KOPT-K1 (cell line): ENCODE measurements at regions not wholly inside any gene's neighbourhood (a gene's known extent, or its start where the extent isn't known, plus 50 kb on each side); places are given as distances from the start of the nearest gene placed in this dataset.

Source experiments
- H3K27ac ChIP-seq: fragments of 200-600 bp; sonication (generic); 2 replicates; pipeline ENCODE4 v1.5.1; 2016; ENCODE audit warnings: antibody characterized with exemption, mild to moderate bottlenecking, low read depth, low read length; ENCODE audit not compliant: poor library complexity, severe bottlenecking
- H3K36me3 ChIP-seq: fragments of 200-600 bp; sonication (generic); 2 replicates; pipeline ENCODE4 v1.5.1; 2017; ENCODE audit warnings: antibody characterized with exemption, mild to moderate bottlenecking, low read length, moderate library complexity; ENCODE audit not compliant: insufficient read depth
- H3K9me3 ChIP-seq: fragments of 200-600 bp; sonication (generic); 2 replicates; pipeline ENCODE4 v1.5.1; 2017; ENCODE audit warnings: antibody characterized with exemption, low read length, mild to moderate bottlenecking; ENCODE audit not compliant: insufficient read depth, poor library complexity, severe bottlenecking

- Histone ChIP-seq H3K9me3 (no peaks in the 10 kb centered on the region), H3K27ac (no peak overlapping the region)
Measured at GRCh38 chr18:34094148-34094547, 130.6 kb downstream of the NOL4 start.

DNA sequence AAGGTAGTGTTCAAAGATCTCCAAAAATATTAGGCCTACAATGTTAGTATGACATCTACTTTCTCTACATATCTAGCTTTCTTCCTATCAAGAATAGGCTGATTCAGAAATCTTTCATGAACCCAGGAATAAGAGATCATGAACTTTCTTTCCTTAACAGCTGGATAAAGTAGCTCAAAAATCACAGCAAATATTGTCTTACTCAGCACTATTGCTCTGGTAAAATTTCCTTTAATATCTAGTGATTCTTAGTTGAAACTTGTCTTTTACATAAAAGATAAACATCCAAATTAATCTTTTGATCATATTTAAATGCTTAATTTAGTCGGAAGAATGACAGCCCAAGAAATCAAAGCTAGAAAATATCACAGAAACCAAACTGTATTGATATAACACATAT lies 131.9 kb downstream of the NOL4 start:
- H3K9me3 ChIP-seq, result no peaks in the 10 kb centered on the region
- H3K27ac ChIP-seq, result no peak overlapping the region
- no peaks in the 10 kb centered on the region for H3K36me3 ChIP-seq

More at GRCh38 chr18:34094148-34094547, 130.6 kb downstream of the NOL4 start:
- H3K36me3 ChIP-seq, result no peaks in the 10 kb centered on the region

DNA sequence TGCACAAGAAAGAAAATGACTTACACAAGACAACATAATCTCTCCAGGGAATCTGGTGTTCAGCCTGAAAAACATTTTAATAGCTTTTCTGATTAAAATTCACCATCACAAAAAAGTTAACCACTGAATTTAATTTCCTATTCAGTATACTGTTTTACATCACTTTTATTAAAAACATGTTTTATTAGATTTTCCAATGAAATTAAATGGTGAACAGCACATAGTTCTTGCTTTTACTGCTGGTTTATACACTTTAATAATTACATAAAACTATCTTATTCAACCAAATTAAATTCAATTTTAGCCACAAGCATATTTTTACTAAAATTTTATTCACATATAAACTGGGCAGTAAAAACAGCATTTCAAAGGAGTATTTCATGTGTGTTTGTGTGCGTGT lies 138.3 kb downstream of the NOL4 start:
- H3K36me3 ChIP-seq, result no peaks in the 10 kb centered on the region
- no peak overlapping the region for H3K27ac ChIP-seq
- H3K9me3 ChIP-seq, result no peaks in the 10 kb centered on the region

- no peaks in the 10 kb centered on the region for H3K9me3 ChIP-seq
Measured at GRCh38 chr18:34085140-34085739, 139.5 kb downstream of the NOL4 start.

DNA sequence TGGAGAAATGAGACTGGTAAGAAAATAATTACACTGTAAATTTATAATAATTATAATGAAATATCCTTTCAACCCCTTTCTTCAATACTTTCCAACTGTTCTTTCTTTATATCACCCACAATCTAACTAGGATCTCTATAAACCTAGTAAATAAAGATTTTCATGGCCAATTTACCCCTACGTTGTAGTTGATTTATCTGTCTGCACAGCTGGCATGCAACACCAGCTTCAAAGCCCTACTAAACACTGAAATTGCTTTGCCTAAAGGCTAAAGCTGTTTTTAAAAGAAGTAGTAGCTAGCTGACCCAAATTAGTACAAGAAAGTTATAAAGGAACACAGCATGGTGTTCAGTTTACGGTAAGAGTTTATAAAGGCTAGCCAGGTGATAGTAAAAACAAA lies 140.1 kb downstream of the NOL4 start:
- no peak overlapping the region for H3K27ac ChIP-seq

More at GRCh38 chr18:34085140-34085739, 139.5 kb downstream of the NOL4 start:
- Histone ChIP-seq H3K27ac (no peak overlapping the region), H3K36me3 (no peaks in the 10 kb centered on the region)

DNA sequence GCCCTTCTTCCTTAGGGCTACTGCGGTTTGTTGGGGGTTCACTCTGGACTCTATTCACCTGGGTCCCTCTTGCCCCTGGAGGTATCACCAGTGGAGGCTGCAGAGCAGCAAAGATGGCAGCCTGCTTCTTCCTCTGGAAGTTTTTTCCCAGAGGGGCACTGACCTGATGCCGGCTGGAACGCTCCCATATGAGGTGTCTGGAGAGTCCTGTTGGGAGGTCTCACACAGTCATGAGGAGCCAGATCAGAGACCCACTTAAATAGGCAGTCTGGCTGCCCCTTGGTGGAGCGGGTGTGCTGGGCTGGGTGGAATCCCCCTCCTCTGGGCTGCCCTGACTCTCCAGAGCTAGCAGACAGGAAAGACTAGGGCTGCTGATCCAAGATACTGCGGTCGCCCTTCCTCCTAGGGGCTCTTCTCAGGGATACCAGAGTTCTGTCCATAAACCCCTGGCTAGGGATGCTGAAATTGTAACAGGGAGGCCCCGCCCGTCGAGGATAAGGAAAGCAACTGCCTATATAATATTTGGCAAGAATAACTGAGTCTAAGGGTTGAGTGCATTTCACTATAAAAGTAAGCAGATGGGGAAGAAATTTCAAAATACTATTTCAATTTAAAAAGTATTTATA lies 140.7 kb downstream of the NOL4 start:
- Histone ChIP-seq H3K9me3 (no peaks in the 10 kb centered on the region), H3K27ac (no peak overlapping the region)

More for the DNA sequence above, 140.1 kb downstream of the NOL4 start:
- H3K36me3 ChIP-seq, result no peaks in the 10 kb centered on the region
- H3K9me3 ChIP-seq, result no peaks in the 10 kb centered on the region

DNA sequence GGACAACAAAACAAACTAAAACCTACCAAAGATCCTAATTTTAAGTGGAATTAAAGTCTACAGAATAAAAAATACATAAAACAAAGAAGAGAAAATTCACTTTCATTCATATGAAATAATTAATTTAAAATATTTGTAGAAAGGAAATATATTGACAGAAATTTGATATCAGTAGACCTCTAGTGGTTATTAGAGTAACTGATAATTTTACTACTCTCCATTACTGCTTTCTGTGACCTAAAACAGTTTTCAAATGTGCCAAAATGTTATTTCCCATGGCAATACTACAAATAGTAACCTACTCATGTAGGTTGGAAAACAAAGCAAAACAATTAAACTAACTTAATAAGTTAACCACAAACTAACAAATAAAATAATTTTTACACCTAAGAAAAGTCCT lies 147.1 kb downstream of the NOL4 start:
- H3K9me3 ChIP-seq, result no peaks in the 10 kb centered on the region
- no peak overlapping the region for H3K27ac ChIP-seq
- H3K36me3 ChIP-seq, result no peaks in the 10 kb centered on the region

More for the DNA sequence above, 140.7 kb downstream of the NOL4 start:
- H3K36me3 ChIP-seq, result no peaks in the 10 kb centered on the region

- H3K27ac ChIP-seq, result no peak overlapping the region
- no peaks in the 10 kb centered on the region for H3K36me3 ChIP-seq
- H3K9me3 ChIP-seq, result no peaks in the 10 kb centered on the region
Measured at GRCh38 chr18:34075963-34076860, 148.5 kb downstream of the NOL4 start.

DNA sequence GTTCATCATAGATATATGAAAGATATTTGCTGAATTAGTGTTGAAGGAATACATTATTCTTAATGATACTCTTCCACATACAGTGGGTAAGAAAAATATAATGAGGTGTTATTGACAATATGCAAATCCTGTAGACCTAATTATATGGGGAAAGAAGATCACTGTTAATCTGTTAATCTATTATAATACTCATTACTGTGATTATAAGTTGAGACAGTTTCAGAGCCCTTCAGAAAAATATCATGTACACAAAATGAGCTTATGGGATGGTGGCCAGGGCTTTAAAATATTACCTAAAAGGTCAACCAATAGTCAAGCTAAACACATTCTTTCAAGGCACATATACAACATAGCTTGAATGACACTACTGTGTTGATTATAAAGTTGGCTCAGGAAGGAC lies 163.5 kb downstream of the NOL4 start:
- no peaks in the 10 kb centered on the region for H3K9me3 ChIP-seq
- no peaks in the 10 kb centered on the region for H3K36me3 ChIP-seq
- no peak overlapping the region for H3K27ac ChIP-seq

GRCh38 chr18:34055227-34055626 lies 169.5 kb downstream of the NOL4 start:
- Histone ChIP-seq H3K9me3 (peaks cover 3% of the 10 kb centered on the region), H3K27ac (no peak overlapping the region), H3K36me3 (no peaks in the 10 kb centered on the region)

DNA sequence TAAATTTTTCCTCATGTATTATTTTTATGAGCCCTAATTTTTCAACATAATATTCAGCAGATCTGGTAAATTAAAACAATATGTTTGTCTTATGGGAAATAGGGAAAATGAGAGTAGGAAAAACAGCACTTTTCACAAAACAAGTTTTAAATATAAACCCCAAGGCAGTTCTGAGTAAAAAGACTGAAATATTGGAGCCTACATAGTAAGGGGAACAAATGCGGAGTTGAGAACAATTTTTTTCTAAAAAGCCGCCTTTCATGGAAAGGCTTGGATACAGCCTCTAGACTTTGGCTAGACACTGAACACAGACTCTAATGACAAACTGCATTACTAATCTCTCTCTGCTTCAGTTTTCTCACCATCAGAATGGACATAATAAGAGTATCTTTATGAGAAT lies 174.1 kb downstream of the NOL4 start:
- H3K9me3 ChIP-seq, result peaks cover 3% of the 10 kb centered on the region
- H3K27ac ChIP-seq, result no peak overlapping the region
- no peaks in the 10 kb centered on the region for H3K36me3 ChIP-seq

GRCh38 chr18:34049511-34049910 lies 175.2 kb downstream of the NOL4 start:
- Histone ChIP-seq H3K27ac (no peak overlapping the region), H3K9me3 (no peaks in the 10 kb centered on the region), H3K36me3 (no peaks in the 10 kb centered on the region)

- Histone ChIP-seq H3K9me3 (no peaks in the 10 kb centered on the region), H3K36me3 (no peaks in the 10 kb centered on the region), H3K27ac (no peak overlapping the region)
Measured at GRCh38 chr18:34048423-34048822, 176.3 kb downstream of the NOL4 start.

- Histone ChIP-seq H3K36me3 (no peaks in the 10 kb centered on the region), H3K27ac (no peak overlapping the region), H3K9me3 (no peaks in the 10 kb centered on the region)
Measured at GRCh38 chr18:34042423-34043146, 182.1 kb downstream of the NOL4 start.

- Histone ChIP-seq H3K36me3 (no peaks in the 10 kb centered on the region), H3K27ac (peak overlapping the region; percentile 31), H3K9me3 (no peaks in the 10 kb centered on the region)
Measured at GRCh38 chr18:34039611-34040010, 185.1 kb downstream of the NOL4 start.
